Endodermal cell (in vitro differentiated cells): ENCODE measurements at regions not wholly inside any gene's neighbourhood (a gene's known extent, or its start where the extent isn't known, plus 50 kb on each side); places are given as distances from the start of the nearest gene placed in this dataset.

Experiments used
- DNase-seq: peaks from one replicate; pipeline ENCODE4 v3.0.0-alpha.2; 2017
- H3K27ac ChIP-seq: 2 replicates; pipeline ENCODE4 v1.5.1; 2013; ENCODE audit warnings: mild to moderate bottlenecking, low read depth, low read length, moderate library complexity
- H3K27me3 ChIP-seq: 2 replicates; pipeline ENCODE4 v1.6.1; 2013; ENCODE audit warnings: mild to moderate bottlenecking, low read length, moderate library complexity; ENCODE audit not compliant: insufficient read depth, control insufficient read depth, poor library complexity, severe bottlenecking
- H3K36me3 ChIP-seq: 2 replicates; pipeline ENCODE4 v1.7.0; 2013; ENCODE audit warnings: mild to moderate bottlenecking, low read length, moderate library complexity; ENCODE audit not compliant: control insufficient read depth, insufficient read depth
- H3K4me1 ChIP-seq: one replicate; pipeline ENCODE4 v1.7.0; 2013; ENCODE audit warnings: low read length; ENCODE audit not compliant: control insufficient read depth, insufficient read depth
- H3K4me3 ChIP-seq: 2 replicates; pipeline ENCODE4 v1.5.1; 2013; ENCODE audit warnings: mild to moderate bottlenecking, low read length, moderate library complexity
- H3K9ac ChIP-seq: 2 replicates; pipeline ENCODE4 v1.6.1; 2013; ENCODE audit warnings: mild to moderate bottlenecking, low read length, moderate library complexity; ENCODE audit not compliant: poor library complexity, severe bottlenecking; ENCODE audit errors: extremely low read depth
- H3K9me3 ChIP-seq: 2 replicates; pipeline ENCODE4 v1.6.1; 2013; ENCODE audit warnings: mild to moderate bottlenecking, low read length, moderate library complexity; ENCODE audit not compliant: control insufficient read depth
- H3K27ac Mint-ChIP-seq: 2 replicates; pipeline ENCODE4 v1.8.0; 2020; ENCODE audit warnings: mixed read lengths
- H3K27me3 Mint-ChIP-seq: 2 replicates; pipeline ENCODE4 v1.8.0; 2021; ENCODE audit warnings: mild to moderate bottlenecking, mixed read lengths; ENCODE audit not compliant: insufficient read depth
- H3K36me3 Mint-ChIP-seq: 2 replicates; pipeline ENCODE4 v1.8.0; 2020; ENCODE audit warnings: low read depth, mixed read lengths
- H3K4me1 Mint-ChIP-seq: 2 replicates; pipeline ENCODE4 v1.8.0; 2020; ENCODE audit warnings: mixed read lengths
- H3K4me3 Mint-ChIP-seq: 2 replicates; pipeline ENCODE4 v1.8.0; 2020; ENCODE audit warnings: mild to moderate bottlenecking, moderate library complexity, mixed read lengths
- H3K9me3 Mint-ChIP-seq: 2 replicates; pipeline ENCODE4 v1.8.0; 2020; ENCODE audit warnings: mild to moderate bottlenecking, mixed read lengths
- CTCF ChIP-seq: fragments of 200-600 bp; sonication (generic); conservative IDR thresholded peaks from 2 replicates; pipeline ENCODE4 v1.5.0; 2021; ENCODE audit warnings: antibody characterized with exemption, mild to moderate bottlenecking
- WGBS, 2 experiments: methylation state at CpG; one replicate each; pipeline versions ENCODE4 v1.1.5 to v1.1.7; 2013; ENCODE audit warnings: missing lambda C conversion rate in 2 of 2, mixed read lengths in 1 of 2; ENCODE audit not compliant: insufficient coverage in 1 of 2, insufficient read length in 1 of 2; 5-methylcytosine and 5-hydroxymethylcytosine counted together

GRCh38 chr6:77322604-77323003 is 140.7 kb downstream of the HTR1B start:
- Mint-ChIP-seq H3K27me3 (no peaks in the 10 kb centered on the region), H3K36me3 (no peaks in the 10 kb centered on the region), H3K27ac (no peak overlapping the region), H3K9me3 (no peaks in the 10 kb centered on the region), H3K4me3 (no peak overlapping the region), H3K4me1 (peaks cover 9% of the 10 kb centered on the region)
- no peak for DNase-seq
- no peaks in the 10 kb centered on the region for H3K36me3 ChIP-seq
- no peaks in the 10 kb centered on the region for H3K4me1 ChIP-seq
- H3K27ac ChIP-seq, result no peak overlapping the region
- no peaks in the 10 kb centered on the region for H3K9me3 ChIP-seq
- no peaks in the 10 kb centered on the region for H3K27me3 ChIP-seq
- TF ChIP-seq CTCF, result no peak
- WGBS, 2 experiments, result 97 to 100% methylated on average over 2 to 3 of the region's 3 CpGs
- H3K9ac ChIP-seq, result no peak overlapping the region
- H3K4me3 ChIP-seq, result no peak overlapping the region

- no peaks in the 10 kb centered on the region for H3K9me3 Mint-ChIP-seq
- no peak for TF ChIP-seq CTCF
- H3K27ac Mint-ChIP-seq, result no peak overlapping the region
- no peak for DNase-seq
- Histone ChIP-seq H3K27ac (no peak overlapping the region), H3K9me3 (no peaks in the 10 kb centered on the region), H3K27me3 (no peaks in the 10 kb centered on the region), H3K9ac (no peak overlapping the region), H3K36me3 (no peaks in the 10 kb centered on the region), H3K4me3 (no peak overlapping the region), H3K4me1 (no peaks in the 10 kb centered on the region)
- no peak overlapping the region for H3K4me3 Mint-ChIP-seq
- H3K27me3 Mint-ChIP-seq, result no peaks in the 10 kb centered on the region
- WGBS, 2 experiments, result 100% methylated on average over 1 of the region's 1 CpG; no CpG with 5 or more reads in 1 of the 2 experiments
- peaks cover 9% of the 10 kb centered on the region for H3K4me1 Mint-ChIP-seq
- no peaks in the 10 kb centered on the region for H3K36me3 Mint-ChIP-seq
These were observed 145.0 kb downstream of the HTR1B start for GRCh38 chr6:77318256-77318655.

DNA sequence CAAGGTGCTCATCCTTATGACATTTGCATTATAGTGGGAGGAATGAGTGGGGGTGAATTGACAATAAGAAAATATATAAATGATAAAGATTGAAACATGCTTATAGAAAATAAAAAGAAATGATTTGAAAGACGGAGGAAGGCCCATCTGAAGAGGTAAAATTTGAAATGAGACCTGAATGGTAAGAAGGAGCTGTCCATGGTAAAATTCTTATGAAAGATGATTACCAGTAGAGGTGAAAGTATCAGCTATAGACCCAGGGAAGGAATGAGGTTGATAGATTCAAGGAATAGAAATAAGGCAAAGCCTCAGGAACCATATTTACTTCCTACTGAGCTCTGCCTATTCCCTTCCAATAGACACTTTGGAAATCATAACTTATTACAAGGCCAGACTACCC is 149.7 kb downstream of the HTR1B start:
- H3K4me3 Mint-ChIP-seq, result no peak overlapping the region
- no peak for TF ChIP-seq CTCF
- Histone ChIP-seq H3K9ac (no peak overlapping the region), H3K9me3 (no peaks in the 10 kb centered on the region), H3K27me3 (no peaks in the 10 kb centered on the region), H3K4me3 (no peak overlapping the region), H3K4me1 (no peaks in the 10 kb centered on the region), H3K27ac (no peak overlapping the region), H3K36me3 (no peaks in the 10 kb centered on the region)
- H3K9me3 Mint-ChIP-seq, result no peaks in the 10 kb centered on the region
- no peaks in the 10 kb centered on the region for H3K36me3 Mint-ChIP-seq
- no peaks in the 10 kb centered on the region for H3K27me3 Mint-ChIP-seq
- 78 to 93% methylated on average over 1 of the region's 1 CpG for WGBS, 2 experiments
- H3K4me1 Mint-ChIP-seq, result no peaks in the 10 kb centered on the region
- no peak overlapping the region for H3K27ac Mint-ChIP-seq
- DNase-seq, result no peak
